Parathyroid adenoma (tissue), 2 donors: ENCODE measurements at regions not wholly inside any gene's neighbourhood (a gene's known extent, or its start where the extent isn't known, plus 50 kb on each side); places are given as distances from the start of the nearest gene placed in this dataset.

Experiments used
- H2AFZ ChIP-seq: fragments of 300-600 bp; sonication (generic); one replicate; pipeline ENCODE4 v1.7.0; 2017; ENCODE audit warnings: antibody characterized with exemption, mild to moderate bottlenecking
- H3K27ac ChIP-seq: fragments of 300-600 bp; sonication (generic); one replicate; pipeline ENCODE4 v1.7.0; 2017
- H3K27me3 ChIP-seq: fragments of 300-600 bp; sonication (generic); one replicate; pipeline ENCODE4 v1.7.0; 2017; ENCODE audit warnings: low read length; ENCODE audit not compliant: control insufficient read depth, insufficient read depth
- H3K36me3 ChIP-seq: fragments of 300-600 bp; sonication (generic); one replicate; pipeline ENCODE4 v1.7.0; 2017; ENCODE audit warnings: low read length; ENCODE audit not compliant: control insufficient read depth, insufficient read depth
- H3K4me1 ChIP-seq: fragments of 300-600 bp; sonication (generic); one replicate; pipeline ENCODE4 v1.7.0; 2017; ENCODE audit warnings: control low read depth
- H3K4me2 ChIP-seq: fragments of 300-600 bp; sonication (generic); one replicate; pipeline ENCODE4 v1.7.0; 2017; ENCODE audit warnings: low read length
- H3K4me3 ChIP-seq: fragments of 300-600 bp; sonication (generic); one replicate; pipeline ENCODE4 v1.7.0; 2017; ENCODE audit warnings: low read depth, low read length
- H3K79me2 ChIP-seq: fragments of 300-600 bp; sonication (generic); one replicate; pipeline ENCODE4 v1.7.0; 2017; ENCODE audit warnings: control low read depth
- H3K9ac ChIP-seq: fragments of 300-600 bp; sonication (generic); one replicate; pipeline ENCODE4 v1.7.0; 2017; ENCODE audit warnings: mild to moderate bottlenecking
- H3K9me3 ChIP-seq: fragments of 300-600 bp; sonication (generic); one replicate; pipeline ENCODE4 v1.7.0; 2017; ENCODE audit warnings: low read length; ENCODE audit not compliant: control insufficient read depth
- TF ChIP-seq, protein P1 (sequence below): fragments of 300-600 bp; sonication (generic); IDR thresholded peaks from one replicate; pipeline ENCODE4 v1.7.0; 2017; ENCODE audit warnings: antibody characterized with exemption, mild to moderate bottlenecking
- donor health status: primary hyperparathyroidism.

GRCh38 chr17:56096026-56096810 lies 57.1 kb upstream of the ANKFN1 start:
- H3K4me2 ChIP-seq = no peak overlapping the region
- no peak overlapping the region for H3K9ac ChIP-seq
- TF ChIP-seq, protein P1, sequence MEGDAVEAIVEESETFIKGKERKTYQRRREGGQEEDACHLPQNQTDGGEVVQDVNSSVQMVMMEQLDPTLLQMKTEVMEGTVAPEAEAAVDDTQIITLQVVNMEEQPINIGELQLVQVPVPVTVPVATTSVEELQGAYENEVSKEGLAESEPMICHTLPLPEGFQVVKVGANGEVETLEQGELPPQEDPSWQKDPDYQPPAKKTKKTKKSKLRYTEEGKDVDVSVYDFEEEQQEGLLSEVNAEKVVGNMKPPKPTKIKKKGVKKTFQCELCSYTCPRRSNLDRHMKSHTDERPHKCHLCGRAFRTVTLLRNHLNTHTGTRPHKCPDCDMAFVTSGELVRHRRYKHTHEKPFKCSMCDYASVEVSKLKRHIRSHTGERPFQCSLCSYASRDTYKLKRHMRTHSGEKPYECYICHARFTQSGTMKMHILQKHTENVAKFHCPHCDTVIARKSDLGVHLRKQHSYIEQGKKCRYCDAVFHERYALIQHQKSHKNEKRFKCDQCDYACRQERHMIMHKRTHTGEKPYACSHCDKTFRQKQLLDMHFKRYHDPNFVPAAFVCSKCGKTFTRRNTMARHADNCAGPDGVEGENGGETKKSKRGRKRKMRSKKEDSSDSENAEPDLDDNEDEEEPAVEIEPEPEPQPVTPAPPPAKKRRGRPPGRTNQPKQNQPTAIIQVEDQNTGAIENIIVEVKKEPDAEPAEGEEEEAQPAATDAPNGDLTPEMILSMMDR = no peak
- no peaks in the 10 kb centered on the region for H3K9me3 ChIP-seq
- H3K79me2 ChIP-seq = no peaks in the 10 kb centered on the region
- H3K4me1 ChIP-seq = no peaks in the 10 kb centered on the region
- no peak overlapping the region for H3K4me3 ChIP-seq
- H3K36me3 ChIP-seq = no peaks in the 10 kb centered on the region
- H3K27me3 ChIP-seq = no peaks in the 10 kb centered on the region
- H2AFZ ChIP-seq = no peak overlapping the region
- H3K27ac ChIP-seq = no peak overlapping the region

GRCh38 chr17:56098746-56099145 lies 54.5 kb upstream of the ANKFN1 start:
- no peak overlapping the region for H2AFZ ChIP-seq
- no peaks in the 10 kb centered on the region for H3K36me3 ChIP-seq
- no peak overlapping the region for H3K4me2 ChIP-seq
- H3K27ac ChIP-seq = no peak overlapping the region
- H3K79me2 ChIP-seq = no peaks in the 10 kb centered on the region
- no peak overlapping the region for H3K4me3 ChIP-seq
- TF ChIP-seq, protein P1 = no peak
- no peaks in the 10 kb centered on the region for H3K27me3 ChIP-seq
- H3K9me3 ChIP-seq = no peaks in the 10 kb centered on the region
- H3K9ac ChIP-seq = no peak overlapping the region
- no peaks in the 10 kb centered on the region for H3K4me1 ChIP-seq

DNA sequence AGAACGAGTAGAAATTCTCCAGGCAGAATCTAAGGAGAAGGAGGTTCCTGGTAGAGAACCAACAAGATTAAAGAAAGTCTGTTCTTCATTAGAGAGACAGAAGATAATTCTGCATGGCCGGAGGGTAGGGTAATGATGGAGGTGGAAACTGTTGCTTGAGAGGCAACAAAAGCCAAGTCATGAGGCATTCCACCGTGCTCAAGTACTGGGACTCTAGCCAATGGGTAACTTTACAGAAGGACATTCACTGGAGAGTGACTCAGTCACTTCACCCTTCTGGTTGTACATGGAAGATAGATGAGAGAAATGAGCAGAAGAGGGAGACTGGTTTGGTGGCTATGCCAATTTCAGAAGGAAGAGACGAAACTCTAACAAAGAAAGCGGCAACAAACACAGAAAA lies 53.6 kb upstream of the ANKFN1 start:
- Histone ChIP-seq H3K4me3 (no peak overlapping the region), H2AFZ (no peak overlapping the region), H3K79me2 (no peaks in the 10 kb centered on the region), H3K9ac (no peak overlapping the region), H3K4me1 (no peaks in the 10 kb centered on the region), H3K27me3 (no peaks in the 10 kb centered on the region), H3K27ac (no peak overlapping the region), H3K36me3 (no peaks in the 10 kb centered on the region), H3K9me3 (no peaks in the 10 kb centered on the region), H3K4me2 (no peak overlapping the region)
- TF ChIP-seq, protein P1 = no peak
